PC-9 (cell line): ENCODE measurements at regions not wholly inside any gene's neighbourhood (a gene's known extent, or its start where the extent isn't known, plus 50 kb on each side); places are given as distances from the start of the nearest gene placed in this dataset.

Experiments
- EZH2 ChIP-seq: fragments of 200-600 bp; sonication (generic); IDR thresholded peaks from 2 replicates; pipeline ENCODE4 v1.8.0; 2017; ENCODE audit warnings: antibody characterized with exemption, low read depth
- TF ChIP-seq, protein P1 (sequence below): fragments of 200-600 bp; sonication (generic); conservative IDR thresholded peaks from 2 replicates; pipeline ENCODE4 v1.6.1; 2017; ENCODE audit warnings: mixed run types, antibody characterized with exemption, mild to moderate bottlenecking, moderate library complexity

GRCh38 chr3:99319450-99319849 lies 318.9 kb upstream of the COL8A1 start:
- TF ChIP-seq, protein P1, sequence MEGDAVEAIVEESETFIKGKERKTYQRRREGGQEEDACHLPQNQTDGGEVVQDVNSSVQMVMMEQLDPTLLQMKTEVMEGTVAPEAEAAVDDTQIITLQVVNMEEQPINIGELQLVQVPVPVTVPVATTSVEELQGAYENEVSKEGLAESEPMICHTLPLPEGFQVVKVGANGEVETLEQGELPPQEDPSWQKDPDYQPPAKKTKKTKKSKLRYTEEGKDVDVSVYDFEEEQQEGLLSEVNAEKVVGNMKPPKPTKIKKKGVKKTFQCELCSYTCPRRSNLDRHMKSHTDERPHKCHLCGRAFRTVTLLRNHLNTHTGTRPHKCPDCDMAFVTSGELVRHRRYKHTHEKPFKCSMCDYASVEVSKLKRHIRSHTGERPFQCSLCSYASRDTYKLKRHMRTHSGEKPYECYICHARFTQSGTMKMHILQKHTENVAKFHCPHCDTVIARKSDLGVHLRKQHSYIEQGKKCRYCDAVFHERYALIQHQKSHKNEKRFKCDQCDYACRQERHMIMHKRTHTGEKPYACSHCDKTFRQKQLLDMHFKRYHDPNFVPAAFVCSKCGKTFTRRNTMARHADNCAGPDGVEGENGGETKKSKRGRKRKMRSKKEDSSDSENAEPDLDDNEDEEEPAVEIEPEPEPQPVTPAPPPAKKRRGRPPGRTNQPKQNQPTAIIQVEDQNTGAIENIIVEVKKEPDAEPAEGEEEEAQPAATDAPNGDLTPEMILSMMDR, result no peak
- TF ChIP-seq EZH2, result no peak
